ENCODE measurements at regions not wholly inside any gene's neighbourhood (a gene's known extent, or its start where the extent isn't known, plus 50 kb on each side); places are given as distances from the start of the nearest gene placed in this dataset.

DNA sequence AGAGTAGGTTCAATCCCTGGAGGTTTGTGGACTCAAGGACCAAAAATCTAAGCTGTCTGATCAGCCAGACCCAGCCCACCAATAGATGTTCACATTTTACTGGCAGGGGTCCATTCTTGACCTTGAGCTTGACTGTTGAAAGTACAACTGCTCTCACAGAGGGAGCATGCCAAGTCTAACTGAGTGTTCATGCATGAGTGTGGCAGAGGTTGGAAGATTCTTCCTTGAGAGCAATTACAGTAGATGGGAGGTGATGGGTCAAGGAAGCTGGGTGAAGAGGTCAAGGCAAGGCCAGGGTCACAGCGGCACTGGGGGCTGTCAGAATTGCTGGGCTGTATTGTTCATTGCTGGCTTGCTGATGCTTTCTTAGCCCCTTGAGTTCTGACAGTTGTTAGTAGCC, 202.8 kb upstream of the SVIL start:
- Histone ChIP-seq H3K27me3 (replicated peaks; ENCODE audit: control insufficient read depth, insufficient read depth, low read length) (peaks cover 24% of the 10 kb centered on the region), H3K36me3 (ENCODE audit: control insufficient read depth, insufficient read depth, low read length, severe bottlenecking) (no peaks in the 10 kb centered on the region), H3K4me1 (ENCODE audit: control insufficient read depth, insufficient read depth, low read length) (peaks cover 14% of the 10 kb centered on the region), H3K9me3 (ENCODE audit: control insufficient read depth, low read length) (no peaks in the 10 kb centered on the region), H3K9ac (ENCODE audit: low read length) (no peak overlapping the region), H3K4me3 (ENCODE audit: low read length) (no peak overlapping the region)
- DNase-seq (ENCODE audit: low read depth): no peak

DNA sequence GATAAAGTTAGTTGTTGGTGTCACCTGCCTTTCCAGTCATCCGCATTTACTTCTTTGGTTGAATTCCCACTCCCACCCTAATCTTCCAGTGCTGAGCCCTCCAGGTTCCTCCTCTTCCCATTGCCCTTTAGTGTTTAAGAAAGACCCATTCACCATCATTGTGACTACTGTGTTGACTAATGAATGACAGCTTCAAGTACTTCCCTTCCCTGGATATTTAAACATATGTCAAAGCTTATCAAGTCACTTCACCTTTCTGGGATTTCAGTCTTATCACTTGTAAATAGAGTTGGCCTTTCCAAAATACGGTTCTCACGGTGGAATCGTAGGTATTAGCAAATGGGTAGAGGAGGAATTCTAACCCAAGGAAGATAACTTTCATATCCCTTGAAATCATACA, 201.6 kb upstream of the SVIL start:
- Histone ChIP-seq H3K9me3 (ENCODE audit: control insufficient read depth, low read length) (no peaks in the 10 kb centered on the region), H3K9ac (ENCODE audit: low read length) (no peak overlapping the region), H3K4me1 (ENCODE audit: control insufficient read depth, insufficient read depth, low read length) (peaks cover 14% of the 10 kb centered on the region)

DNA sequence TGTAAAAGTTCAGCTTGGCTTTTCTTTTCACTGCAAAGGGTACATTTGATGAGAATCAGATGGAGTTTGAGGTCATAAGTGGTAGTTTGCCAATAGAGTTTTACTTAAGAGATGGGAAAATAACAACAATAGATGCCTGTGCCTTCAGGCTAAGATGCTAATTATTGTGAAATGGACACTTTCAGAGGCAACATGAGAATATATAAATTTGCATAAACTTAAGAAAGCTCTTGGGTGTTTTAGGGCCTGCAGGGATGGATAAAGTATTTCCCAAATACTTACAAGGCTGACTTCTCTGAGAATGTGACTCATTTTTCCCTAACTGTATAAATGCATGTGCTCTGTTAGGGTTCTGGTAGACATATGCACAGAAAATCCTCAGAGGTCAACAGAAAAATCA, 200.3 kb upstream of the SVIL start:
- Histone ChIP-seq H3K36me3 (ENCODE audit: control insufficient read depth, insufficient read depth, low read length, severe bottlenecking) (no peaks in the 10 kb centered on the region), H3K27me3 (replicated peaks; ENCODE audit: control insufficient read depth, insufficient read depth, low read length) (peaks cover 16% of the 10 kb centered on the region), H3K4me3 (ENCODE audit: low read length) (no peak overlapping the region), H3K9ac (ENCODE audit: low read length) (no peak overlapping the region), H3K4me1 (ENCODE audit: control insufficient read depth, insufficient read depth, low read length) (peaks cover 14% of the 10 kb centered on the region), H3K9me3 (ENCODE audit: control insufficient read depth, low read length) (peaks cover 2% of the 10 kb centered on the region)
- DNase-seq (ENCODE audit: low read depth): peak; percentile 95

More for the DNA sequence above, 201.6 kb upstream of the SVIL start:
- DNase-seq (ENCODE audit: low read depth): no peak
- peaks cover 24% of the 10 kb centered on the region for H3K27me3 ChIP-seq (replicated peaks; ENCODE audit: control insufficient read depth, insufficient read depth, low read length)
- no peak overlapping the region for H3K4me3 ChIP-seq (ENCODE audit: low read length)
- H3K36me3 ChIP-seq (ENCODE audit: control insufficient read depth, insufficient read depth, low read length, severe bottlenecking): no peaks in the 10 kb centered on the region

DNA sequence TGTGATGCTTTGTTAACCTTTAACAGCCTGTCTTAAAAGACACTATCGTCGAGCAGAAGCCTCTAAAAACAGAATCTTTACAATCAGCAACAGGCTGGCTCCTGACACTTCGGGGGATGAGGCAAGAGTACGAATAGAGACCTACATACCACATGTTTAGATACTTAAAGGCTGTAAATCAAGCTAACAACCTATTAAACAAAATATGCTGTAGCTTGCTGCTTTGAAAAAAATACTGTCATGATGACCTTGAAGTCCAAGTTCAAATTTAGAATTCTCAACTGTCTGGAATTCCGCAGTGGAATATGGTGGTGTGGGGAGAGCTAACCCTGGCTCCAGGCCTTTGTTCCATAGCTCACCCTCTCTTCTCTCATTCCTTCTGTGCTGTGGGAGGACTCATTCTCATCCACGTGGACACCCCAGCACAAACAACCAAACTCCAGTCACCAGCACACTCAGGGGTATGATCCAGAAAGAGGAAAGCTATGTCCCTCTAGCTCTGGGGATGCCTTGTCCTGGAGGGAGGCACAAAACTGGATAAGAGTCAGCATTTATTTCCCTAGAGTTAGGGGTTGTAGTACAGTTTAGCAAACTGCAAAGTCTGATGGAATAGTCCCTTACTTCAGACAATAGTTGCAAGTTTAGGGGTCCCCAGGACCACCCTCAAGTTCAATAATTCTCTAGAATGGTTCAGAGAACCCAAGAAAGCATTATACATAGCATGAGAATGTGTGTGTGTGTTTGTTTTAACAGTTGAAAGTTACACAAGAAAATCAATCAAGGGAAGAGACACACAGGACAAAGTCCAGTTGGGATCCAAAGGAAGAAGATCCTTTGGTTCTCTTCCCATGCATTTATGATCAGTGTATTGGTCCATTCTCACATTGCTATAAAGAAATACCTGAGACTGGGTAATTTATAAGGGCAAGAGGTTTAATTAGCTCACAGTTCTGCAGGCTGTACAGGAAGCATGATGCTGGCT, 196.1 kb upstream of the SVIL start:
- Histone ChIP-seq H3K4me1 (ENCODE audit: control insufficient read depth, insufficient read depth, low read length) (peaks cover 21% of the 10 kb centered on the region), H3K4me3 (ENCODE audit: low read length) (no peak overlapping the region), H3K9ac (ENCODE audit: low read length) (no peak overlapping the region), H3K9me3 (ENCODE audit: control insufficient read depth, low read length) (peaks cover 9% of the 10 kb centered on the region), H3K36me3 (ENCODE audit: control insufficient read depth, insufficient read depth, low read length, severe bottlenecking) (no peaks in the 10 kb centered on the region), H3K27me3 (replicated peaks; ENCODE audit: control insufficient read depth, insufficient read depth, low read length) (peaks cover under 1% of the 10 kb centered on the region)
- no peak for DNase-seq (ENCODE audit: low read depth)

DNA sequence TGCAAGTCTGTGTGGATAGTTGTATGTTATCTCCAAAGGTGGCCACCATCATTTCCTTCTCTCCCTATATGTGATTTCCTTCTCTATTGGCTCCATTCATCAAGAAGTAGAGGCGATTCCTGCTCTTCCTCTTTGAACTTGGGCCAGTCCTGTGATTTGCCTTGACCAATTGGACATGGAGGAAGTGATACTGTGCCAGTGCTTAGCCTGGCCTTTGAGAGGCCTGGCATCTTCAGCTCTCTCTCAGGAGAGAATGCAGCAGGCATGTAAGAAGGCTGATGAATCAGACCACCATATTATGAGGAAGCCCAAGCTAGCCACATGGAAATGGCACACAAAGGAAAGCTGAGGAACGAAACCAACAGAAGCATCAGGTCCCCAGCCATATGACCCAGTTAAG, 195.0 kb upstream of the SVIL start:
- Histone ChIP-seq H3K27me3 (replicated peaks; ENCODE audit: control insufficient read depth, insufficient read depth, low read length) (peaks cover 6% of the 10 kb centered on the region), H3K9ac (ENCODE audit: low read length) (no peak overlapping the region), H3K4me1 (ENCODE audit: control insufficient read depth, insufficient read depth, low read length) (peaks cover 12% of the 10 kb centered on the region), H3K4me3 (ENCODE audit: low read length) (no peak overlapping the region), H3K9me3 (ENCODE audit: control insufficient read depth, low read length) (peaks cover 9% of the 10 kb centered on the region), H3K36me3 (ENCODE audit: control insufficient read depth, insufficient read depth, low read length, severe bottlenecking) (no peaks in the 10 kb centered on the region)
- DNase-seq (ENCODE audit: low read depth): no peak

DNA sequence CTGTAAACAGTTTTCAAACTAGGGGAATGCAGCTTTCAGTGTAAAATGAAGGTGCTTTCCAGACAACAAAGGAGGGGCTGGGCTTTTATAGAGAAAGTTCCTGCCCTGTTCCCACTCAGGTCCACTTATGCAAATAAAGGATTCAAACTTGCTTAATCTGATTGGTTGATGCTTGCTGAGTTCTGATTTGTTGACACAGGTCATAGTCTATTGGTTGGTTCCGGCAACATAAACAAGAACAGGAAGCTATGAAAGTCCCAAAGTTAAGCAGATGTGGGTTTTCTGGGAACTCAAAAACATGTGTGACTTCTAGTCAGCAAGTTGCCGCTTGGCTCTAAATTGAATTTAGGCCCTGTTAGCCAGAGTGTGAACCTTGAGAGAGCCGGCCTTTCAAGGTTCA, 194.2 kb upstream of the SVIL start:
- Histone ChIP-seq H3K27me3 (replicated peaks; ENCODE audit: control insufficient read depth, insufficient read depth, low read length) (peaks cover 6% of the 10 kb centered on the region), H3K36me3 (ENCODE audit: control insufficient read depth, insufficient read depth, low read length, severe bottlenecking) (no peaks in the 10 kb centered on the region), H3K9me3 (ENCODE audit: control insufficient read depth, low read length) (peaks cover 9% of the 10 kb centered on the region), H3K9ac (ENCODE audit: low read length) (no peak overlapping the region), H3K4me1 (ENCODE audit: control insufficient read depth, insufficient read depth, low read length) (peaks cover 7% of the 10 kb centered on the region), H3K4me3 (ENCODE audit: low read length) (no peak overlapping the region)
- DNase-seq (ENCODE audit: low read depth): no peak

DNA sequence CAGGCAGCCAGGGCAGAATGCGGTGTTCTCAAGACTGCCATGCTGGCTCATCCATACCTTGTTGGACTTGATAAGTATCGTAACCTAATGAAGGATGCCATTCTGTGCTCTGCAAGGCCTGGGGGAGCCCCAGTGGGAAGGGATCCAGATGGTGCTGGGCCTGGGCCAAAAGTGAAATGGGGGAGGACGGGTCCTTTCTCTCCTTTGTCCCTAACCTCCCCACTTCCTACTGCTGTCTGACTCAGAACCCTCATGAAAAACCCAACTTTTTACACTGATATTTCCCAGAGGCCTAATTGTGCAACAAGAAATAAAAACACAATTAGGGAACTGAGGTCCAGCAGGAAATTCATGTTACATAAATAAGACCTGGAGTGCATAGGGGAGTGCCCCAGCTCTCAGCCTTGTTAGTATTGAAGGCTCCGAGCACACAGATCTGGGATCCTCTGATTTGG, 193.7 kb upstream of the SVIL start:
- Histone ChIP-seq H3K36me3 (ENCODE audit: control insufficient read depth, insufficient read depth, low read length, severe bottlenecking) (no peaks in the 10 kb centered on the region), H3K27me3 (replicated peaks; ENCODE audit: control insufficient read depth, insufficient read depth, low read length) (peaks cover 6% of the 10 kb centered on the region), H3K4me1 (ENCODE audit: control insufficient read depth, insufficient read depth, low read length) (peaks cover 7% of the 10 kb centered on the region), H3K4me3 (ENCODE audit: low read length) (no peak overlapping the region), H3K9ac (ENCODE audit: low read length) (no peak overlapping the region), H3K9me3 (ENCODE audit: control insufficient read depth, low read length) (peaks cover 9% of the 10 kb centered on the region)
- peak; percentile 19 for DNase-seq (ENCODE audit: low read depth)

DNA sequence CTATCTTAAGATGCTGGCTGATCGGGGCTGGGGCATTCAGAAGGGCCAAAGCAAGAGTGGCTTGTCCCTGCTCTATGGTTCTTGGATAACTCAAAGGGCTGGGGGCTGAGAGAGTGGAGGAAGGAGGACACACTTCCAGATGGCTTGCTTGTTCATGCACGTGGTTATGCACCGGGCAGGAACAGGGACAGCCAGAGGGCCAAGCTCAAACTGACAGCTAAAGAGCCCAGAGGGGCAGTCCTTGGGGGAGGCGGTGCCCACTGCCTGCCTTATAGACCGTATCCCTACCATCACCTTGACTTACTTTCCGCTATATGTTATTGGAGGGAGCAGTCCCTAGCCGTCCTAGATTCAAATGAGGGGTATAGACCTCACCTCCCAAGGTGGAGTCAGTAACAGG, 192.7 kb upstream of the SVIL start:
- Histone ChIP-seq H3K9me3 (ENCODE audit: control insufficient read depth, low read length) (peaks cover 9% of the 10 kb centered on the region), H3K9ac (ENCODE audit: low read length) (no peak overlapping the region), H3K27me3 (replicated peaks; ENCODE audit: control insufficient read depth, insufficient read depth, low read length) (peaks cover 6% of the 10 kb centered on the region), H3K4me1 (ENCODE audit: control insufficient read depth, insufficient read depth, low read length) (peaks cover 7% of the 10 kb centered on the region), H3K36me3 (ENCODE audit: control insufficient read depth, insufficient read depth, low read length, severe bottlenecking) (no peaks in the 10 kb centered on the region), H3K4me3 (ENCODE audit: low read length) (no peak overlapping the region)
- DNase-seq (ENCODE audit: low read depth): no peak

DNA sequence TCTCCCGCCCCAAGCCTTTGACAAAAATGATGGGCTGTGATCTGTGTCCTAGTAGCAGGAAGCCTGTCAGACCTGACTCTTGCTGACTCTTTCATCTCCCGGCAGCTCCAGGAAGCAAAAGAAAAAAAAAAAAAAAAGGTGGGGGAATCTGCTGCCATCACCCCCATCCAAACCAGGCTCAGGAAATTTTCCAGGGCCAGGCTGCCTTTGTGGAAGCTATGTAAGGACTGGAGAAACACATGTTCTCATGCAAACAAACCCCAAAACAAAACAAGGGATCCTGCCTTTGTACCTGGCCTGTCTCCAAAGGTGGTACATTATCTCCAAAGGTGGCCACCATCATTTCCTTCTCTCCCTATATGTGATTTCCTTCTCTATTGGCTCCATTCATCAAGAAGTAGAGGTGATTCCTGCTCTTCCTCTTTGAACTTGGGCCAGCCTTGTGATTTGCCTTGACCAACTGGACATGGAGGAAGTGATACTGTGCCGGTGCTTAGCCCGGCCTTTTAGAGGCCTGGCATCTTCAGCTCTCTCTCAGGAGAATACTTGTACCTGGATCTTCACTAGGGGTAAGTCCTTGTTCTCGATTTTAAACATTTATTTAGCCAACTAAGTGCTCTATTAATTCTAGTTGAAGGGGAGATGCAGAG, 192.2 kb upstream of the SVIL start:
- peaks cover 7% of the 10 kb centered on the region for H3K4me1 ChIP-seq (ENCODE audit: control insufficient read depth, insufficient read depth, low read length)
- no peak overlapping the region for H3K9ac ChIP-seq (ENCODE audit: low read length)
- H3K9me3 ChIP-seq (ENCODE audit: control insufficient read depth, low read length): peaks cover 9% of the 10 kb centered on the region
- H3K27me3 ChIP-seq (replicated peaks; ENCODE audit: control insufficient read depth, insufficient read depth, low read length): peaks cover 6% of the 10 kb centered on the region
- DNase-seq (ENCODE audit: low read depth): no peak
- no peak overlapping the region for H3K4me3 ChIP-seq (ENCODE audit: low read length)
- H3K36me3 ChIP-seq (ENCODE audit: control insufficient read depth, insufficient read depth, low read length, severe bottlenecking): no peaks in the 10 kb centered on the region

DNA sequence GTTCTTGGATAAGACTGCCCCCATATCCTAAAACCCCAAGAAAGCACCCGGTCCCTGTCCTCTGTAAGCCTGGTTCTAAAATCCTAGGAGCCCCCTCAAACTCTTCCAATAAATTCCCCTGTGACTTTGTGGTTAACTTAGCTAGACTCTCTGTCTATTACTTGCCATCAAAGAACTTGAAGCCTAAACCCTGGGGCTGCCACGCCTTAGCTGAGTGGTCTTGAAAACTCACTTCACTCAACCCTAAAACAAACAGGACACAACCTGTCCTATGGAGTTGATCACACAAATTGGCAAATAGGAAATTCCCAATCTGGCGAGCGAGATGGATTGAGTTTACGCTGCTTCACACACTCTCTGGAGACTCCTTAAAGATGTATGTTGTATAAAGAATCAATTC, 191.4 kb upstream of the SVIL start:
- Histone ChIP-seq H3K27me3 (replicated peaks; ENCODE audit: control insufficient read depth, insufficient read depth, low read length) (peaks cover 6% of the 10 kb centered on the region), H3K4me1 (ENCODE audit: control insufficient read depth, insufficient read depth, low read length) (peaks cover 10% of the 10 kb centered on the region), H3K36me3 (ENCODE audit: control insufficient read depth, insufficient read depth, low read length, severe bottlenecking) (no peaks in the 10 kb centered on the region), H3K9me3 (ENCODE audit: control insufficient read depth, low read length) (peaks cover 9% of the 10 kb centered on the region), H3K4me3 (ENCODE audit: low read length) (no peak overlapping the region), H3K9ac (ENCODE audit: low read length) (no peak overlapping the region)
- DNase-seq (ENCODE audit: low read depth): no peak

DNA sequence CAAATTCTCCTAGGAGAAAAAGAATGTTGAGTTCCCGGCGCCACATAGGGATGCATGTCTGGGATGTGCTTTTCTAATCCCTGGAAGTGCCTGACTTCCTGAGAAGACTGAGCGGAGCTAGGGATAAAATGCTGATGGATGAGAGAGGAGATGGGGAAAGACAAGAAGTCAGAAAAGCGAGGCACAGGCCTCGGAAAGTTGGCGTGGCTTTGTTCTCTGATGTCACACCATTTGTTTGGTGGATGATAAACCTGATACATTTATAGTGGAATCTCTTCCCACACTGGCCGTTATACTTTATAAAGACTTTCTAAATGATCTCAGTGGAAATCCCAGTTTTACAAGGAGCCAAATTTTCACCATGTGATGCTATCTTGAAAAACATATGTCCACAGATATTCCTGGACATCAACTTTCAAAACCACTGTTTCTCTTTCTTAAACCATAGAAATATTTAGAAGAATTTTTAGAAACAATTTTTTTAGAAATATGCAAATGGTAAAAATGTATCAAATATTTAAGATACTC, 188.8 kb upstream of the SVIL start:
- H3K9me3 ChIP-seq (ENCODE audit: control insufficient read depth, low read length): no peaks in the 10 kb centered on the region
- no peaks in the 10 kb centered on the region for H3K36me3 ChIP-seq (ENCODE audit: control insufficient read depth, insufficient read depth, low read length, severe bottlenecking)
- DNase-seq (ENCODE audit: low read depth): no peak
- peaks cover 6% of the 10 kb centered on the region for H3K27me3 ChIP-seq (replicated peaks; ENCODE audit: control insufficient read depth, insufficient read depth, low read length)
- peaks cover 15% of the 10 kb centered on the region for H3K4me1 ChIP-seq (ENCODE audit: control insufficient read depth, insufficient read depth, low read length)
- H3K9ac ChIP-seq (ENCODE audit: low read length): no peak overlapping the region
- no peak overlapping the region for H3K4me3 ChIP-seq (ENCODE audit: low read length)
